SK-N-SH (cell line): ENCODE measurements at regions not wholly inside any gene's neighbourhood (a gene's known extent, or its start where the extent isn't known, plus 50 kb on each side); places are given as distances from the start of the nearest gene placed in this dataset.

ENCODE experiments used
- CTCF ChIA-PET: fragments of 300-600, 350-600 bp; formaldehyde crosslinking; extraction: SDS; loops from one replicate; lab custom pipeline; 2021; lab: Yijun Ruan, JAX
- POLR2A ChIA-PET: fragments of 350-600 bp; sonication (Branson Sonifier 250); formaldehyde crosslinking; extraction: SDS; loops from one replicate; lab custom pipeline; 2020; ENCODE audit warnings: antibody characterized with exemption, inconsistent platforms; lab: Yijun Ruan, JAX
- DNase-seq: peaks from one replicate; pipeline ENCODE4 v3.0.0; 2012
- H2AFZ ChIP-seq: fragments of 200-600 bp; sonication (generic); 2 replicates; pipeline ENCODE4 v1.8.1; 2016; ENCODE audit warnings: antibody characterized with exemption, mild to moderate bottlenecking, low read depth
- H3F3A ChIP-seq: fragments of 200-600 bp; sonication (generic); replicated peaks from 2 replicates; pipeline ENCODE3; 2016; ENCODE audit warnings: antibody characterized with exemption, mild to moderate bottlenecking; ENCODE audit not compliant: insufficient read depth
- H3K27ac ChIP-seq, 2 experiments: fragments of 200-500 bp in 1 of 2; fragments of 200-600 bp in 1 of 2; sonication (Bioruptor generic) in 1 of 2; sonication (generic), shearing (Covaris generic) in 1 of 2; 2 replicates each; pipeline versions ENCODE4 v1.5.1 to v1.6.1; 2014 to 2016; ENCODE audit warnings: low read depth in 2 of 2, inconsistent platforms in 1 of 2, low read length in 1 of 2, mild to moderate bottlenecking in 1 of 2, mixed read lengths in 1 of 2
- H3K27me3 ChIP-seq: fragments of 200-600 bp; sonication (generic), shearing (Covaris generic); 2 replicates; pipeline ENCODE4 v1.6.1; 2016; ENCODE audit warnings: mixed run types; ENCODE audit not compliant: insufficient read depth
- H3K36me3 ChIP-seq, 2 experiments: fragments of 200-500 bp in 1 of 2; fragments of 200-600 bp in 1 of 2; sonication (Bioruptor generic) in 1 of 2; sonication (generic) in 1 of 2; replicated peaks in 1 of 2; 2 replicates each; pipeline versions ENCODE3 to v1.5.1; 2014 to 2016; ENCODE audit warnings: low read length in 1 of 2, mild to moderate bottlenecking in 1 of 2; ENCODE audit not compliant: insufficient read depth in 2 of 2, control insufficient read depth in 1 of 2
- H3K4me1 ChIP-seq, 2 experiments: fragments of 200-500 bp in 1 of 2; fragments of 200-600 bp in 1 of 2; sonication (Bioruptor generic) in 1 of 2; sonication (generic), shearing (Covaris generic) in 1 of 2; 2 replicates each; pipeline versions ENCODE4 v1.5.1 to v1.6.1; 2014 to 2016; ENCODE audit warnings: low read depth in 1 of 2, low read length in 1 of 2, mixed run types in 1 of 2; ENCODE audit not compliant: insufficient read depth in 2 of 2, control insufficient read depth in 1 of 2
- H3K4me2 ChIP-seq: fragments of 200-600 bp; sonication (generic), shearing (Covaris generic); 2 replicates; pipeline ENCODE4 v1.6.1; 2017; ENCODE audit warnings: mixed run types
- H3K4me3 ChIP-seq, 2 experiments: fragments of 200-500 bp in 1 of 2; fragments of 200-600 bp in 1 of 2; sonication (Bioruptor generic) in 1 of 2; sonication (generic), shearing (Covaris generic) in 1 of 2; 2 replicates each; pipeline versions ENCODE4 v1.5.1 to v1.8.1; 2014 to 2016; ENCODE audit warnings: low read depth in 2 of 2, inconsistent platforms in 1 of 2, low read length in 1 of 2, mild to moderate bottlenecking in 1 of 2, mixed read lengths in 1 of 2, moderate library complexity in 1 of 2
- H3K79me2 ChIP-seq: fragments of 200-600 bp; sonication (generic); 2 replicates; pipeline ENCODE4 v1.8.1; 2017; ENCODE audit warnings: mild to moderate bottlenecking; ENCODE audit not compliant: insufficient read depth
- H3K9ac ChIP-seq: fragments of 200-600 bp; sonication (generic); 2 replicates; pipeline ENCODE4 v1.6.1; 2017; ENCODE audit warnings: mixed run types
- H3K9me2 ChIP-seq: fragments of 200-600 bp; sonication (generic); 2 replicates; pipeline ENCODE4 v1.6.1; 2017; ENCODE audit warnings: mixed run types
- H3K9me3 ChIP-seq: fragments of 200-600 bp; sonication (generic); 2 replicates; pipeline ENCODE4 v1.6.1; 2017; ENCODE audit warnings: mixed run types, mild to moderate bottlenecking, moderate library complexity
- H4K20me1 ChIP-seq: fragments of 200-600 bp; sonication (generic); 2 replicates; pipeline ENCODE4 v1.6.1; 2017; ENCODE audit warnings: mild to moderate bottlenecking, mixed run types; ENCODE audit not compliant: insufficient read depth
- CTCF ChIP-seq: fragments of 200-600 bp; sonication (generic); IDR thresholded peaks from 2 replicates; pipeline ENCODE4 v1.6.1; 2017; ENCODE audit warnings: antibody characterized with exemption, mild to moderate bottlenecking, moderate library complexity
- EP300 ChIP-seq, 2 experiments: IDR thresholded peaks; 2 replicates each; pipeline versions ENCODE4 v1.4.0 to v1.6.1; 2012; ENCODE audit warnings: borderline replicate concordance in 1 of 2, low read depth in 1 of 2, low read length in 1 of 2
- FOSL2 ChIP-seq: IDR thresholded peaks from 2 replicates; pipeline ENCODE4 v1.4.0; 2012; ENCODE audit warnings: low read depth, mild to moderate bottlenecking, moderate library complexity, borderline replicate concordance
- FOXJ3 ChIP-seq: sonication (generic); formaldehyde crosslinking; IDR thresholded peaks from 2 replicates; pipeline ENCODE4 v1.5.1; 2020; ENCODE audit warnings: mild to moderate bottlenecking, missing genetic modification reagents
- IRF3 ChIP-seq: fragments of 150-350 bp; IDR thresholded peaks from 2 replicates; pipeline ENCODE4 v1.6.1; 2016; ENCODE audit warnings: mild to moderate bottlenecking, low read depth, low read length
- JUND ChIP-seq: IDR thresholded peaks from 2 replicates; pipeline ENCODE4 v1.4.0; 2012
- MAX ChIP-seq: IDR thresholded peaks from 2 replicates; pipeline ENCODE4 v1.4.0; 2012; ENCODE audit warnings: low read depth
- NFIC ChIP-seq: IDR thresholded peaks from 2 replicates; pipeline ENCODE4 v1.4.0; 2012; ENCODE audit warnings: borderline replicate concordance
- PBX3 ChIP-seq: IDR thresholded peaks from 2 replicates; pipeline ENCODE4; 2012
- RXRA ChIP-seq: IDR thresholded peaks from 2 replicates; pipeline ENCODE4 v1.4.0; 2012; ENCODE audit warnings: low read depth, mild to moderate bottlenecking, borderline replicate concordance
- TCF12 ChIP-seq: IDR thresholded peaks from 2 replicates; pipeline ENCODE4 v1.4.0; 2012
- TEAD4 ChIP-seq: IDR thresholded peaks from 2 replicates; pipeline ENCODE4 v1.4.0; 2012; ENCODE audit warnings: mild to moderate bottlenecking, borderline replicate concordance; ENCODE audit not compliant: insufficient read depth
- USF2 ChIP-seq: fragments of 150-350 bp; IDR thresholded peaks from 2 replicates; pipeline ENCODE4 v1.6.1; 2017; ENCODE audit warnings: antibody characterized with exemption, low read length, low read depth, borderline replicate concordance
- ZBTB33 ChIP-seq: IDR thresholded peaks from 2 replicates; pipeline ENCODE4 v1.4.0; 2012; ENCODE audit warnings: low read depth, borderline replicate concordance
- WGBS: methylation state at CpG from one replicate; pipeline ENCODE4 v1.1.6; 2017; ENCODE audit warnings: low lambda C conversion rate; 5-methylcytosine and 5-hydroxymethylcytosine counted together

- H2AFZ ChIP-seq: peak overlapping the region; percentile 15; the same call in 1 of the 2 replicates
- H3K4me3 ChIP-seq: no peak overlapping the region
- H3K27ac ChIP-seq: peak overlapping the region in 1 of 2 experiments; percentile 85; a peak in 2 of 4 replicates
- H3K27me3 ChIP-seq: no peaks in the 10 kb centered on the region
- H3K36me3 ChIP-seq: no peaks in the 10 kb centered on the region
- peaks cover 41% of the 10 kb centered on the region for H3F3A ChIP-seq
- ChIA-PET CTCF (no interaction called here), POLR2A (no interaction called here)
- no peaks in the 10 kb centered on the region for H4K20me1 ChIP-seq
- WGBS: 69% methylated on average over 4 of the region's 4 CpGs
- no peaks in the 10 kb centered on the region for H3K9me3 ChIP-seq
- H3K9ac ChIP-seq: peak overlapping the region; percentile 23; the same call in 1 of the 2 replicates
- H3K9me2 ChIP-seq: no peaks in the 10 kb centered on the region
- peak; percentile 60 for TF ChIP-seq NFIC
- peak; percentile 72 for TF ChIP-seq TCF12
- 0 out of 2 replicates have a peak, but pooled peaks have one; percentile 12 for TF ChIP-seq MAX
- TF ChIP-seq USF2: no peak
- TF ChIP-seq TEAD4: 0 out of 2 replicates have a peak, but pooled peaks have one; percentile 58
- no peak for TF ChIP-seq IRF3
- peak; percentile 31 for TF ChIP-seq JUND
- no peak for TF ChIP-seq FOXJ3 (CRISPR knock-in tag)
- TF ChIP-seq ZBTB33: no peak
- TF ChIP-seq FOSL2: peak; percentile 66; the same call in 1 of the 2 replicates
- peak; percentile 72; the same call in 1 of the 2 replicates for TF ChIP-seq RXRA
- TF ChIP-seq EP300 (IDR thresholded peaks at IDR 0.05; ENCODE audit: borderline replicate concordance in 1 of 2, low read depth in 1 of 2, low read length in 1 of 2): peak in 1 of 2 experiments; percentile 79; a peak in 2 of 4 replicates
- TF ChIP-seq PBX3: peak; percentile 41; the same call in 1 of the 2 replicates
- TF ChIP-seq CTCF: peak; percentile 7; the same call in 1 of the 2 replicates
- H3K79me2 ChIP-seq: no peaks in the 10 kb centered on the region
- no peak for DNase-seq
- H3K4me1 ChIP-seq: peaks cover 0 to 25% of the 10 kb centered on the region in 2 experiments
- H3K4me2 ChIP-seq: peak overlapping the region; percentile 48; the same call in 1 of the 2 replicates
Measured at GRCh38 chr1:100631015-100631551, 88.5 kb upstream of the VCAM1 start.
